Gastroesophageal sphincter (tissue), 3 donors: ENCODE measurements at regions not wholly inside any gene's neighbourhood (a gene's known extent, or its start where the extent isn't known, plus 50 kb on each side); places are given as distances from the start of the nearest gene placed in this dataset.

Experiments
- CTCF ChIP-seq, 4 experiments: fragments of 200-600 bp in 2 of 4; fragments of 450-650 bp in 2 of 4; sonication (generic) in 1 of 4; IDR thresholded peaks; one replicate each; pipeline ENCODE4 v1.5.1; 2017 to 2019; ENCODE audit warnings: antibody characterized with exemption in 4 of 4, mild to moderate bottlenecking in 2 of 4, moderate library complexity in 2 of 4
- POLR2AphosphoS5 ChIP-seq: sonication (generic); formaldehyde crosslinking; IDR thresholded peaks from one replicate; pipeline ENCODE4 v1.6.1; 2017; ENCODE audit warnings: antibody characterized with exemption

DNA sequence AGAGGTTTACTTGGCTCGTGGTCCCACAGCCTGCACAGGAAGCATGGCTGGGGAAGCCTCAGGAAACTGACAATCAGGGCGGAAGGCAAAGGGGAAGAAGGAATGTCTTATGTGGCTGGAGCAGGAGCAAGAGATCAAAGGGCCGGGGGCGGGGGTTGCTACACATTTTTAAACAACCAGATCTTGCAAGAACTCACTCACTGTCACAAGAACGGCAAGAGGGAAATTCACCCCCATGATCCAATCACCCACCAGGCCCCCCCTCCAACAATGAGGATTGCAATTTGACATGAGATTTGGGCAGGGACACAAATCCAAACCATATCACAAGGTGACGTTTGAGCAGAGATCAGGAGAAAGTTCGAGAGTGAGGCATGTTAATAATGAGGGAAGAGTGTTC is 163.7 kb upstream of the RPH3A start:
- TF ChIP-seq CTCF (IDR thresholded peaks at IDR 0.05) (no peak), POLR2AphosphoS5 (no peak)
